ENCODE measurements at regions not wholly inside any gene's neighbourhood (a gene's known extent, or its start where the extent isn't known, plus 50 kb on each side); places are given as distances from the start of the nearest gene placed in this dataset.

GRCh38 chr7:10799475-10799874 is 174.2 kb upstream of the PHF14 start:
- H3K4me3 ChIP-seq (ENCODE audit: low read depth, low read length), result no peak overlapping the region
- no peak overlapping the region for H3K4me2 ChIP-seq (ENCODE audit: low read length)
- H3K9me3 ChIP-seq (ENCODE audit: control insufficient read depth, low read length), result no peaks in the 10 kb centered on the region
- no peak for TF ChIP-seq CTCF (IDR thresholded peaks at IDR 0.05)
- H3K79me2 ChIP-seq, result no peaks in the 10 kb centered on the region
- H3K36me3 ChIP-seq (ENCODE audit: control insufficient read depth, insufficient read depth, low read length), result no peaks in the 10 kb centered on the region
- no peaks in the 10 kb centered on the region for H3K4me1 ChIP-seq
- H3K27ac ChIP-seq, result no peak overlapping the region
- H3K27me3 ChIP-seq (ENCODE audit: control insufficient read depth, insufficient read depth, low read length), result no peaks in the 10 kb centered on the region
- H2AFZ ChIP-seq, result no peak overlapping the region
- H3K9ac ChIP-seq, result no peak overlapping the region

DNA sequence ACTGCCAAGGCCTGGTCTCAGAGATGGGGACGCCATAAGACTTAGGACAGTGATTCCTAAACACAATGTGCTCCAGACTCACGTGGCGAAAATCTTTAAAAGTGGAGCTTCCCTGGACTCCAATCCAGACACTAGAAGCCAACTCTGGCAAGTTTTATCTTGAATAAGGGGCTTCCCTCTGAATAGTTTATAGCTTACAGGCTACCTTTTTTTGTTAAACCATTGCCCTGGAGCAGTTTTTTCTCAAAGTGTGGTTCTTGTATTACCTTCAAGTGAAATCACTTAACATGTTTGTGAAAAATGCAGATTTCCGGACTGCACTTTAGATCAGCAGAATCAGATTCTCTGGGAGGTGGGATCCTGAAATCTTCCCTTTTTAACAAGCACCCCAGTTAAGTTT is 171.7 kb upstream of the PHF14 start:
- Histone ChIP-seq H3K4me2 (ENCODE audit: low read length) (no peak overlapping the region), H3K79me2 (no peaks in the 10 kb centered on the region), H3K4me1 (no peaks in the 10 kb centered on the region), H3K9me3 (ENCODE audit: control insufficient read depth, low read length) (no peaks in the 10 kb centered on the region), H3K36me3 (ENCODE audit: control insufficient read depth, insufficient read depth, low read length) (no peaks in the 10 kb centered on the region), H2AFZ (no peak overlapping the region), H3K27ac (no peak overlapping the region), H3K4me3 (ENCODE audit: low read depth, low read length) (no peak overlapping the region), H3K27me3 (ENCODE audit: control insufficient read depth, insufficient read depth, low read length) (no peaks in the 10 kb centered on the region), H3K9ac (no peak overlapping the region)
- no peak for TF ChIP-seq CTCF (IDR thresholded peaks at IDR 0.05)

DNA sequence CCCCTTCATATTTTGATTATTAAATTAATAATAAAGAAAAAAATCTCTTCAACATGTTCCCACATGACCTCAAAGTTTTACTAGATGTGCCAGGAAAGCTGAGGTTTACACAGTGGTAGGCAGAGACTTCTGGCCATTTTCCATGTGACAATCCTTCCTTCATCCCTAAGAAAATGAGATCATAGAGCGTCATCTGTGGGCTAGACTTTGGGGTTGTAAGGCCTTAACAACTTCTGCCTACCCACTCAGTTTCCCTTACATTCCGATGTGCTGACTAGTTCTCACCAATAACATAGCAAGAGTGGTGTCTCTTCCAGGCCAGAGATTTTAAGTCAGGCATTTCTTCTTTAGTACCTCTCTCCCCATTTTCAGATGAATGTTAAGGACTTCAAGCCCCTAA is 171.1 kb upstream of the PHF14 start:
- no peak overlapping the region for H3K27ac ChIP-seq
- no peak for TF ChIP-seq CTCF (IDR thresholded peaks at IDR 0.05)
- no peak overlapping the region for H3K4me3 ChIP-seq (ENCODE audit: low read depth, low read length)
- H3K9ac ChIP-seq, result no peak overlapping the region
- no peaks in the 10 kb centered on the region for H3K79me2 ChIP-seq
- H3K4me2 ChIP-seq (ENCODE audit: low read length), result no peak overlapping the region
- no peaks in the 10 kb centered on the region for H3K36me3 ChIP-seq (ENCODE audit: control insufficient read depth, insufficient read depth, low read length)
- H2AFZ ChIP-seq, result no peak overlapping the region
- no peaks in the 10 kb centered on the region for H3K27me3 ChIP-seq (ENCODE audit: control insufficient read depth, insufficient read depth, low read length)
- no peaks in the 10 kb centered on the region for H3K4me1 ChIP-seq
- H3K9me3 ChIP-seq (ENCODE audit: control insufficient read depth, low read length), result no peaks in the 10 kb centered on the region

GRCh38 chr7:10803720-10804119 is 170.0 kb upstream of the PHF14 start:
- no peak overlapping the region for H2AFZ ChIP-seq
- H3K36me3 ChIP-seq (ENCODE audit: control insufficient read depth, insufficient read depth, low read length), result no peaks in the 10 kb centered on the region
- H3K27ac ChIP-seq, result no peak overlapping the region
- H3K9ac ChIP-seq, result no peak overlapping the region
- TF ChIP-seq CTCF (IDR thresholded peaks at IDR 0.05), result no peak
- H3K9me3 ChIP-seq (ENCODE audit: control insufficient read depth, low read length), result no peaks in the 10 kb centered on the region
- no peak overlapping the region for H3K4me2 ChIP-seq (ENCODE audit: low read length)
- no peaks in the 10 kb centered on the region for H3K4me1 ChIP-seq
- no peak overlapping the region for H3K4me3 ChIP-seq (ENCODE audit: low read depth, low read length)
- no peaks in the 10 kb centered on the region for H3K79me2 ChIP-seq
- H3K27me3 ChIP-seq (ENCODE audit: control insufficient read depth, insufficient read depth, low read length), result no peaks in the 10 kb centered on the region

DNA sequence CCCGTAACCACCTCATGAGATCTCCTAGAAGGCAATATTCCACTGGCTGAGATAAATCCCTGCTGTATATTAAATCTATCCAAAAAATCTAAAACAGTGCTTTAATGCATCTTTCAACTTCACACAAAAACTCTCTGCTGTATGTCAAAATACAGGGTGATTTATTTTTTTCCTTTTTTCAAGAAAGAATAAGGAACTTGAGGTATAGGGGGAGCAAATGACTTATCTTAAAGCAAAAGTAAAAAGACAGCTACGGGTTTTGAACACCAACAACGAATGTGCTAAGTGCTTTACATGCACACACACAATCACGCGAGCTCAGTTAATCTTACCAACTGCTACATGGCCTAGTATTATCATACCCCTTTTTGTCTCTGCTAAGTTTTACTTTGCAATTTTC is 168.9 kb upstream of the PHF14 start:
- no peak for TF ChIP-seq CTCF (IDR thresholded peaks at IDR 0.05)

More for the DNA sequence above, 168.9 kb upstream of the PHF14 start:
- no peak overlapping the region for H3K27ac ChIP-seq
- no peaks in the 10 kb centered on the region for H3K36me3 ChIP-seq (ENCODE audit: control insufficient read depth, insufficient read depth, low read length)
- no peaks in the 10 kb centered on the region for H3K4me1 ChIP-seq
- H3K79me2 ChIP-seq, result no peaks in the 10 kb centered on the region
- no peaks in the 10 kb centered on the region for H3K9me3 ChIP-seq (ENCODE audit: control insufficient read depth, low read length)
- no peak overlapping the region for H2AFZ ChIP-seq
- no peak overlapping the region for H3K4me3 ChIP-seq (ENCODE audit: low read depth, low read length)
- H3K4me2 ChIP-seq (ENCODE audit: low read length), result no peak overlapping the region
- H3K9ac ChIP-seq, result no peak overlapping the region
- H3K27me3 ChIP-seq (ENCODE audit: control insufficient read depth, insufficient read depth, low read length), result no peaks in the 10 kb centered on the region

Data from parathyroid adenoma (tissue), 2 donors.